ENCODE measurements at regions not wholly inside any gene's neighbourhood (a gene's known extent, or its start where the extent isn't known, plus 50 kb on each side); places are given as distances from the start of the nearest gene placed in this dataset.

DNA sequence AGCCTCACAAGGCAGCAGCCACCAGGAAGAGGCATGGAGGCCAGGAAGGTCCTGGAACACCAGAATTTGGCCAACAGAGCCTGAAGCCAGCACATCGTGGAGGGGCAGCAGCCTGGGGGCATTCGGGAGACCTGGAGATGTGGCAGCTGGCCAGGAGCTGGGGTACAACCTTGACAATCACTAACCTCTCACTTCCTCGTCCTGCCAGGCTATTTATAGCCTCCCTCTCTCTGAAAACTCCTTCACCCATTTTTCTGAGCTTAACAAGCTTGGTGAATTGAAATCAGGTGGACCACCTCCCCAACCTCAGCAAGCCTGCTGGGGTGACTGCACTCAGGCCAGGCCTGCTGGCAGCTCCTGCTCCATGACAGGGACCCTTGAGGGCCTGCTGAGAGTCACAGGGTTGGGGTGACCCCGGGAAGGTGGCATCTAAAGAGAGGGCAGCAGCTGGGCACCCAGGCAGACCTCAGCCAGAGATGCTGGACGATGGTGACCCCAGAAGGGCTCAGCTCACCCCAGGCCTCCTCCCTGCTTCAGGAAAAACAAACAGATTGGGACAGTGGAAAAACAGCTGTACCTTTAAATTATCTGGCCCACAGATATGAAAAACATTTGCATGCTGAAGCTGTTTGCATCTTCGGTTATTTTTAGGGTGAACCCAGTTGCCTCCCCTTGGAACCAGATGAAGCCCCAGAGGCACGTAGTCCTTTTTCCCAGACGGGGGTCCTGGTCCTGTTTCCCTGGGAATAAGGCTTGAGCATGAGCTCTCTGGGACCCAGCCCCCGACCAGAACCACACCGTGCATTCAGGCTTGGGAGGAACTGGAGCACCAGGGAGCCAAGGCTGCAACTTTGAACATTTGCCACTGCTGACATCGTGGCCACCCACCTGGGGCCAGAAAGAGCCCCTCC is 67.0 kb downstream of the PITPNM2 start:
- H3K4me3 ChIP-seq = no peak overlapping the region
- TF ChIP-seq, protein P1, sequence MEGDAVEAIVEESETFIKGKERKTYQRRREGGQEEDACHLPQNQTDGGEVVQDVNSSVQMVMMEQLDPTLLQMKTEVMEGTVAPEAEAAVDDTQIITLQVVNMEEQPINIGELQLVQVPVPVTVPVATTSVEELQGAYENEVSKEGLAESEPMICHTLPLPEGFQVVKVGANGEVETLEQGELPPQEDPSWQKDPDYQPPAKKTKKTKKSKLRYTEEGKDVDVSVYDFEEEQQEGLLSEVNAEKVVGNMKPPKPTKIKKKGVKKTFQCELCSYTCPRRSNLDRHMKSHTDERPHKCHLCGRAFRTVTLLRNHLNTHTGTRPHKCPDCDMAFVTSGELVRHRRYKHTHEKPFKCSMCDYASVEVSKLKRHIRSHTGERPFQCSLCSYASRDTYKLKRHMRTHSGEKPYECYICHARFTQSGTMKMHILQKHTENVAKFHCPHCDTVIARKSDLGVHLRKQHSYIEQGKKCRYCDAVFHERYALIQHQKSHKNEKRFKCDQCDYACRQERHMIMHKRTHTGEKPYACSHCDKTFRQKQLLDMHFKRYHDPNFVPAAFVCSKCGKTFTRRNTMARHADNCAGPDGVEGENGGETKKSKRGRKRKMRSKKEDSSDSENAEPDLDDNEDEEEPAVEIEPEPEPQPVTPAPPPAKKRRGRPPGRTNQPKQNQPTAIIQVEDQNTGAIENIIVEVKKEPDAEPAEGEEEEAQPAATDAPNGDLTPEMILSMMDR (IDR thresholded peaks at IDR 0.05) = no peak
- intact Hi-C loops (cut with DNase I; ENCODE audit: low total_unique reads) = no loop called here
- H3K27ac ChIP-seq = no peak overlapping the region
- no peaks in the 10 kb centered on the region for H3K27me3 ChIP-seq
- no peaks in the 10 kb centered on the region for H3K36me3 ChIP-seq
- no peak for DNase-seq
- peaks cover 0 to 6% (median 3%) of the 10 kb centered on the region in 4 donors for H3K4me1 ChIP-seq
- H3K9me3 ChIP-seq = no peaks in the 10 kb centered on the region

- peaks cover 0 to 11% (median under 1%) of the 10 kb centered on the region in 4 donors for H3K4me1 ChIP-seq
- DNase-seq = no peak
- no peaks in the 10 kb centered on the region for H3K36me3 ChIP-seq
- H3K9me3 ChIP-seq = no peaks in the 10 kb centered on the region
- intact Hi-C loops (cut with DNase I; ENCODE audit: low total_unique reads) = no loop called here
- TF ChIP-seq, protein P1 (IDR thresholded peaks at IDR 0.05) = no peak
- no peak overlapping the region for H3K27ac ChIP-seq
- H3K27me3 ChIP-seq = no peaks in the 10 kb centered on the region
- H3K4me3 ChIP-seq = no peak overlapping the region
These were observed 70.3 kb downstream of the PITPNM2 start for GRCh38 chr12:123080634-123081033.

- Histone ChIP-seq H3K36me3 (no peaks in the 10 kb centered on the region), H3K4me1 (peaks cover 0 to 9% (median 0%) of the 10 kb centered on the region in 4 donors), H3K4me3 (no peak overlapping the region), H3K27me3 (no peaks in the 10 kb centered on the region), H3K9me3 (no peaks in the 10 kb centered on the region), H3K27ac (no peak overlapping the region)
- no peak for DNase-seq
- TF ChIP-seq, protein P1 (IDR thresholded peaks at IDR 0.05) = no peak
- intact Hi-C loops (cut with DNase I; ENCODE audit: low total_unique reads) = no loop called here
These were observed 72.2 kb downstream of the PITPNM2 start for GRCh38 chr12:123078531-123079155.

DNA sequence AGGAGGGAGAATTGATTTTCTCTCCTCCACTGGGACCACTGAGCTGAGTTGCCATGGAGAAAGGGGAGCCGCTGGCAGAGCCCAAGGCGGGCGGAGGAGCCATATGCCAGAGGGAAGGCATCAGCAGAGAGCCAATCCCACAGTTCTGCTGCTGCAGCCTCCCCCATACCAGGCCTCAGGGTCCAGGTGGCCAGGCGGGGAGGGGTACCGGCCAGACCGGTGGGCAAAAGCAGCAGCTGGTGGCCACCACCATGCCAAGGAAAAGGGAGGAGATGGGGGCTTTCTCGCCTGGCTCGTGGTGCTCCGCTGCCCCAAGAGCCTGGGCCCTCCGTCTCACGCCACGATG is 72.8 kb downstream of the PITPNM2 start:
- Histone ChIP-seq H3K36me3 (no peaks in the 10 kb centered on the region), H3K4me1 (peaks cover 0 to 9% (median 0%) of the 10 kb centered on the region in 4 donors), H3K27ac (no peak overlapping the region), H3K27me3 (no peaks in the 10 kb centered on the region), H3K4me3 (no peak overlapping the region), H3K9me3 (no peaks in the 10 kb centered on the region)
- TF ChIP-seq, protein P1 (IDR thresholded peaks at IDR 0.05) = no peak
- no peak for DNase-seq
- intact Hi-C loops (cut with DNase I; ENCODE audit: low total_unique reads) = no loop called here

GRCh38 chr12:123077298-123078119 is 73.4 kb downstream of the PITPNM2 start:
- no peak for DNase-seq
- TF ChIP-seq, protein P1 (IDR thresholded peaks at IDR 0.05) = no peak
- H3K9me3 ChIP-seq = no peaks in the 10 kb centered on the region
- H3K4me3 ChIP-seq = no peak overlapping the region
- peaks cover 0 to 9% (median 0%) of the 10 kb centered on the region in 4 donors for H3K4me1 ChIP-seq
- H3K36me3 ChIP-seq = no peaks in the 10 kb centered on the region
- intact Hi-C loops (cut with DNase I; ENCODE audit: low total_unique reads) = no loop called here
- H3K27ac ChIP-seq = no peak overlapping the region
- no peaks in the 10 kb centered on the region for H3K27me3 ChIP-seq

Data from tibial artery (tissue), 4 donors.